Raji (cell line): ENCODE measurements at regions not wholly inside any gene's neighbourhood (a gene's known extent, or its start where the extent isn't known, plus 50 kb on each side); places are given as distances from the start of the nearest gene placed in this dataset.

Source experiments
- POLR2A ChIP-seq: IDR thresholded peaks from 2 replicates; pipeline ENCODE4 v1.6.1; 2011; ENCODE audit warnings: low read depth, low read length, control low read depth; ENCODE audit not compliant: insufficient read depth

- no peak for TF ChIP-seq POLR2A
Measured at GRCh38 chr17:33889766-33890165, 365.3 kb upstream of the CCL2 start.

GRCh38 chr17:33892717-33893591 lies 362.1 kb upstream of the CCL2 start:
- TF ChIP-seq POLR2A: no peak

- no peak for TF ChIP-seq POLR2A
Measured at GRCh38 chr17:33895491-33895890, 359.6 kb upstream of the CCL2 start.

GRCh38 chr17:33896263-33896662 lies 358.8 kb upstream of the CCL2 start:
- TF ChIP-seq POLR2A: no peak

- TF ChIP-seq POLR2A: no peak
Measured at GRCh38 chr17:33901085-33901484, 354.0 kb upstream of the CCL2 start.

- no peak for TF ChIP-seq POLR2A
Measured at GRCh38 chr17:33902901-33903449, 352.1 kb upstream of the CCL2 start.

- TF ChIP-seq POLR2A: no peak
Measured at GRCh38 chr17:33904476-33904875, 350.6 kb upstream of the CCL2 start.

GRCh38 chr17:33905338-33905800 lies 349.7 kb upstream of the CCL2 start:
- TF ChIP-seq POLR2A: no peak

- no peak for TF ChIP-seq POLR2A
Measured at GRCh38 chr17:33908363-33909064, 346.6 kb upstream of the CCL2 start.

- no peak for TF ChIP-seq POLR2A
Measured at GRCh38 chr17:33910200-33910857, 344.8 kb upstream of the CCL2 start.

GRCh38 chr17:33914125-33914524 lies 341.0 kb upstream of the CCL2 start:
- no peak for TF ChIP-seq POLR2A

GRCh38 chr17:33922971-33923370 lies 332.1 kb upstream of the CCL2 start:
- TF ChIP-seq POLR2A: no peak

GRCh38 chr17:33924104-33924503 lies 331.0 kb upstream of the CCL2 start:
- no peak for TF ChIP-seq POLR2A

GRCh38 chr17:33925649-33926048 lies 329.4 kb upstream of the CCL2 start:
- no peak for TF ChIP-seq POLR2A

- TF ChIP-seq POLR2A: no peak
Measured at GRCh38 chr17:33927732-33928133, 327.4 kb upstream of the CCL2 start.

- TF ChIP-seq POLR2A: no peak
Measured at GRCh38 chr17:33929181-33929724, 325.8 kb upstream of the CCL2 start.

- TF ChIP-seq POLR2A: no peak
Measured at GRCh38 chr17:33932996-33933395, 322.1 kb upstream of the CCL2 start.
